WERI-Rb-1 (cell line): ENCODE measurements at regions not wholly inside any gene's neighbourhood (a gene's known extent, or its start where the extent isn't known, plus 50 kb on each side); places are given as distances from the start of the nearest gene placed in this dataset.

Experiments used
- DNase-seq: peaks from one replicate; pipeline ENCODE4 v3.0.0-alpha.2; 2020
- H3K27ac ChIP-seq: fragments of 250-450 bp; sonication (Bioruptor Pico); 2 replicates; pipeline ENCODE4 v1.5.1; 2020; ENCODE audit warnings: mild to moderate bottlenecking, moderate library complexity
- H3K27me3 ChIP-seq: fragments of 250-450 bp; sonication (Bioruptor Pico); 2 replicates; pipeline ENCODE4 v1.5.1; 2021; ENCODE audit warnings: mild to moderate bottlenecking, low read depth, moderate library complexity; ENCODE audit not compliant: insufficient read depth, severe bottlenecking
- H3K36me3 ChIP-seq: fragments of 250-450 bp; sonication (Bioruptor Pico); 2 replicates; pipeline ENCODE4 v1.5.1; 2020; ENCODE audit warnings: mild to moderate bottlenecking, moderate library complexity
- H3K4me3 ChIP-seq: 2 replicates; pipeline ENCODE4 v1.5.1; 2011; ENCODE audit warnings: low read depth, mild to moderate bottlenecking, control low read depth, low read length
- H3K9me3 ChIP-seq: fragments of 250-450 bp; sonication (Bioruptor Pico); 2 replicates; pipeline ENCODE4 v1.5.1; 2021; ENCODE audit warnings: mild to moderate bottlenecking, moderate library complexity; ENCODE audit not compliant: severe bottlenecking
- TF ChIP-seq, protein P1 (sequence below): IDR thresholded peaks from 2 replicates; pipeline ENCODE4 v1.5.1; 2011; ENCODE audit warnings: low read depth, mild to moderate bottlenecking, control low read depth, inconsistent platforms, low read length

DNA sequence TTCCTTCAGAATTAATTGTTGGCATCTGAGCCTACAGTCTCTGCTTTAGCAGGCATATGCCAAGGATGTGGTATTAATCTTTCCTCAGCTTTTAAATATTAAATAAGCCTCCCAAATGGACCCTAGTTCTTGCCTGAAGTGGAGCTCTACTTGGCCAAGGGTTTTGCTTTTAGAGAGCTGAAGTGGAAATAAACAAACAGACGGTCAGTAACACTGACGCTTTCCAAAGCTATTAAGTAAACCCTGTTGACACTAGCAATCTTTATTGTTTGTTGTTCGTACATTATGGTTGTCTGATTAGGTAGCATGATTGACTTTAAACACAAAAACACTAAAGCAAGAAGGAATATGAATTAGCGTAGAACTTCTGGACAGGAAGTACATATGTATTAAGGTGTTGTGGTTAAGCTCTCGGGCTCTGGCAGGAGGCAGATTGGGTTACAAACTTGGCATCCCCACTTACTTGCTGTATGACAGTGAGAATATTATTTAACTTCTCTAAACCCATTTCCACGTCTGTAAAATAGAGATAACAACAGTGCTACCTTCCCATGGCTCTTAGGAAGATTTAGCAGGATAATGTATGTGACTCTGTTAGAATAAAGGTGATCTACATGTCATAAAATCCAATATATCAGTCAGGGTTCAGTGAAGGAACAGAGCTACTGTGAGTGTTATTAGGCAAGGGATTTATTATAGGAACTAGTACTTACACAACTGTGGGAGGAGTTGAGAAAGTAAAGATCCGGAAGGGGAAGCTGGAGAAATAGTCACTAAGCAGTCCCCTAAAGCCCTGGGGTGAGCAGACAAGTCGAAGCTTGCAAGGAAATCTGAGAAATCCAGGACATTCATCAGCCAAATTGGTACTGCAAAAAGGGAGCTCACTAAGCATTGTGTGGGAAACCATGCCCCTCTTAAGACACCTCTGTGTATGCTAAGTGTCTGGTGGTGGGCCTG is 92.2 kb upstream of the ATF7IP start:
- H3K27me3 ChIP-seq = no peaks in the 10 kb centered on the region
- no peak overlapping the region for H3K4me3 ChIP-seq
- no peaks in the 10 kb centered on the region for H3K36me3 ChIP-seq
- TF ChIP-seq, protein P1, sequence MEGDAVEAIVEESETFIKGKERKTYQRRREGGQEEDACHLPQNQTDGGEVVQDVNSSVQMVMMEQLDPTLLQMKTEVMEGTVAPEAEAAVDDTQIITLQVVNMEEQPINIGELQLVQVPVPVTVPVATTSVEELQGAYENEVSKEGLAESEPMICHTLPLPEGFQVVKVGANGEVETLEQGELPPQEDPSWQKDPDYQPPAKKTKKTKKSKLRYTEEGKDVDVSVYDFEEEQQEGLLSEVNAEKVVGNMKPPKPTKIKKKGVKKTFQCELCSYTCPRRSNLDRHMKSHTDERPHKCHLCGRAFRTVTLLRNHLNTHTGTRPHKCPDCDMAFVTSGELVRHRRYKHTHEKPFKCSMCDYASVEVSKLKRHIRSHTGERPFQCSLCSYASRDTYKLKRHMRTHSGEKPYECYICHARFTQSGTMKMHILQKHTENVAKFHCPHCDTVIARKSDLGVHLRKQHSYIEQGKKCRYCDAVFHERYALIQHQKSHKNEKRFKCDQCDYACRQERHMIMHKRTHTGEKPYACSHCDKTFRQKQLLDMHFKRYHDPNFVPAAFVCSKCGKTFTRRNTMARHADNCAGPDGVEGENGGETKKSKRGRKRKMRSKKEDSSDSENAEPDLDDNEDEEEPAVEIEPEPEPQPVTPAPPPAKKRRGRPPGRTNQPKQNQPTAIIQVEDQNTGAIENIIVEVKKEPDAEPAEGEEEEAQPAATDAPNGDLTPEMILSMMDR = no peak
- peak; percentile 16 for DNase-seq
- no peak overlapping the region for H3K27ac ChIP-seq
- H3K9me3 ChIP-seq = no peaks in the 10 kb centered on the region

DNA sequence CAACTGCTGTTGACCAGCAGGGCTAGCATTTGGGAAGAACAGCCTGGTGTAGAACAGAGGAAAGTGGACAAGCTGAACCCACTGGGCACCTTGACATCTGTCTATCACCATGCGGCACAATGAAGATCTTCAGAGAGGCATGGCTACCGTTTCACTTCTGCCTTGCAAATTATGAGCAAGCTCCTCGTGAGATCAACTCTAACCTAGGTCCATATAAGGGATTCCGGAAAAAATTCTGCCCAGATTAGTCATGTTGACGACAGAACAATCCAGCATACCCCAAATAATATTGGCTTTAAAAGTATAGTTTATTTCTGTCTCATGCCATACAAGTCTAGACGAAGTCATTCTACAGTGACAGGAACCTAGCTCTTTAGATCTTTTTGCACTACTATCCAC is 91.6 kb upstream of the ATF7IP start:
- DNase-seq = no peak
- no peaks in the 10 kb centered on the region for H3K27me3 ChIP-seq
- TF ChIP-seq, protein P1 = no peak
- H3K9me3 ChIP-seq = no peaks in the 10 kb centered on the region
- H3K27ac ChIP-seq = no peak overlapping the region
- no peak overlapping the region for H3K4me3 ChIP-seq
- H3K36me3 ChIP-seq = no peaks in the 10 kb centered on the region

DNA sequence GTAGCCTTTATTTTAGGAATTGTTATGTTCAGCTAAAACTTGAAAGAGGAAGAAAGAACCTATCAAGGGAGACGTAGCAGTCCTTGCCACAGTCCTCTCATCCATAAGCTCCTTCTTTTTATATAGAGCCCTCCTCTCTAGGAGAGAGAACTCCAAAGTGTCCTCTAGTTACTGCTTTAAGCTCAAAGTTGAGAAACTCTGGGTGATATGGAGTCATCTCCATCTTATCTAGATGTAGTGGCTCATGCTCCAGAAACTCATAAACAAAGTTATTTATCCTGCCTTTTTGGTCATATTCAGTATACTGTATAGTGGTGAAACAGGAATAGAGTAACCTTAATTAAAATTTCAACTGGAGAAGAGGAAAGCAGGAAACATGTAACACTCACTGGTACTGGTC is 90.4 kb upstream of the ATF7IP start:
- no peak for DNase-seq
- no peaks in the 10 kb centered on the region for H3K9me3 ChIP-seq
- TF ChIP-seq, protein P1 = no peak
- H3K27ac ChIP-seq = no peak overlapping the region
- H3K4me3 ChIP-seq = no peak overlapping the region
- H3K36me3 ChIP-seq = no peaks in the 10 kb centered on the region
- no peaks in the 10 kb centered on the region for H3K27me3 ChIP-seq

DNA sequence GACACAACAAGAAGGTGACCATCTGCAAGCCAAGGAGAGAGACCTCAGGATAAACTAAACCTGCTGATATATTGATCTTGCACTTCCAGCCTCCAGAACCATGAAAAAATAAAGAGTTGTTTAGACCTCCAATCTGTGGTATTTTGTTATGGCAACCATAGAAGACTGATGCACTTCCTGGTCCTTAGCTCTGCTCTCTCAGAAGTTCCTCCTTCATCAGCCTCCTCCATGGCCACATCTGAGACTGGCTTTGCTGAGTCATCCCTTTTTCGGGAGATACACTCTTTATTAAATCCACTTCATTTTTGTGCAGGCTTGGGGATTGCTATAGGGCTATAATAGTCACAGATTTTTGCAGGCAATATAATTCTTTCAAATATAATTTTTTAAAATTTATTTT is 89.6 kb upstream of the ATF7IP start:
- no peaks in the 10 kb centered on the region for H3K9me3 ChIP-seq
- no peak overlapping the region for H3K27ac ChIP-seq
- TF ChIP-seq, protein P1 = no peak
- H3K36me3 ChIP-seq = no peaks in the 10 kb centered on the region
- no peak overlapping the region for H3K4me3 ChIP-seq
- H3K27me3 ChIP-seq = no peaks in the 10 kb centered on the region
- no peak for DNase-seq

DNA sequence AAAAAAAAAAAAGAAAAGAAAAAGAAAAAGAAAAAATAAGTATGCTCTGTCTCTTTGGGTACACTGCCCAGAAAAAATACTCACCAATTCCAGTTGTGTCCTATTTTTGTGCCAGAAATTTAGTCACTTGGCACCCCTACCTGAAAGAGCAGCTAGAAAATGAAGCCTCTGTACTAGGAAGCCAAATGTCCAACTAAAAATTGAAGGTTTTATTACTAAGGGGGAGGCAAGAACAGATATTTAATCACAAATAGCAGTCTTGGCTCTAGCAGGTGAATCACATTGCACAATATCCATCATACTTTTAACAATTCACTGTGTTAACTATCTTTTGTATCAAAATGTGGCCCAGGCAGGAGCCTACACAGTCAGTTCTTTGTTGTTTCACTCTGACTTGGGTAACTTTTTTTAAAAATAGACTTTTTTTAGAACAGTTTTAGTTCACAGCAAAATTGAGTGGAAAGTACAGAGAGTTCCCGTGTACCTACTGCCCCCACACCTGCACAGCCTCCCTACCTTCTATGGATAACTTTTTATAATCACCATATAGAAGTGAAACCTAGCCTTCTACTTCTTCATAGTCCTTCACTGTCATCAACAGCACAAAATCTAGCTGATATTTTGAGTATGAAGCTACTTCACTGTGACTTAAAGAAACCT is 87.1 kb upstream of the ATF7IP start:
- no peak for DNase-seq
- H3K4me3 ChIP-seq = no peak overlapping the region
- peaks cover 4% of the 10 kb centered on the region for H3K9me3 ChIP-seq
- H3K27me3 ChIP-seq = no peaks in the 10 kb centered on the region
- H3K36me3 ChIP-seq = no peaks in the 10 kb centered on the region
- TF ChIP-seq, protein P1 = no peak
- H3K27ac ChIP-seq = no peak overlapping the region
